Uterus (tissue), 3 donors: ENCODE measurements at regions not wholly inside any gene's neighbourhood (a gene's known extent, or its start where the extent isn't known, plus 50 kb on each side); places are given as distances from the start of the nearest gene placed in this dataset.

Experiments
- DNase-seq, 2 donors: peaks; one replicate each; pipeline ENCODE4 v3.0.0-alpha.2; 2019 to 2020
- H3K27ac ChIP-seq, 2 donors: fragments of 200-600 bp; sonication (generic); 1 replicate in 1 of 2; 2 replicates in 1 of 2; pipeline ENCODE4 v1.5.1; 2016 to 2018
- H3K27me3 ChIP-seq, 2 donors: fragments of 200-600 bp; sonication (generic); one replicate each; pipeline ENCODE4 v1.5.1; 2018 to 2019; ENCODE audit warnings: control low read depth in 1 of 2
- H3K36me3 ChIP-seq, 2 donors: fragments of 200-600 bp; sonication (generic); one replicate each; pipeline ENCODE4 v1.5.1; 2019; ENCODE audit warnings: control low read depth in 1 of 2
- H3K4me1 ChIP-seq, 2 donors: fragments of 200-600 bp; sonication (generic); one replicate each; pipeline ENCODE4 v1.5.1; 2018 to 2019; ENCODE audit warnings: control low read depth in 1 of 2
- H3K4me3 ChIP-seq, 2 donors: fragments of 200-600 bp; sonication (generic); 1 replicate in 1 of 2; 2 replicates in 1 of 2; pipeline ENCODE4 v1.5.1; 2018 to 2019; ENCODE audit warnings: mild to moderate bottlenecking in 1 of 2
- H3K9me3 ChIP-seq, 2 donors: fragments of 200-600 bp; sonication (generic); one replicate each; pipeline ENCODE4 v1.5.1; 2019; ENCODE audit warnings: control low read depth in 1 of 2
- POLR2A ChIP-seq, 2 donors: fragments of 450-650 bp; IDR thresholded peaks; one replicate each; pipeline ENCODE4 v1.6.1; 2016; ENCODE audit warnings: antibody characterized with exemption in 2 of 2, mild to moderate bottlenecking in 1 of 2, moderate library complexity in 1 of 2
- intact Hi-C: fragments of 100-400 bp; cut with DNase I; formaldehyde crosslinking; loops from one replicate; pipeline ENCODE4 v1.15.1; 2023; ENCODE audit warnings: low total_unique reads
- TF ChIP-seq, protein P1 (sequence below), 4 experiments: fragments of 200-600 bp in 2 of 4; fragments of 450-650 bp in 2 of 4; sonication (generic) in 2 of 4; IDR thresholded peaks; one replicate each; pipeline ENCODE4 v1.5.1; 2016 to 2019; ENCODE audit warnings: antibody characterized with exemption in 4 of 4, mild to moderate bottlenecking in 2 of 4, moderate library complexity in 1 of 4
- donor health status: DM: yes; HTN: yes; CAD: no.

DNA sequence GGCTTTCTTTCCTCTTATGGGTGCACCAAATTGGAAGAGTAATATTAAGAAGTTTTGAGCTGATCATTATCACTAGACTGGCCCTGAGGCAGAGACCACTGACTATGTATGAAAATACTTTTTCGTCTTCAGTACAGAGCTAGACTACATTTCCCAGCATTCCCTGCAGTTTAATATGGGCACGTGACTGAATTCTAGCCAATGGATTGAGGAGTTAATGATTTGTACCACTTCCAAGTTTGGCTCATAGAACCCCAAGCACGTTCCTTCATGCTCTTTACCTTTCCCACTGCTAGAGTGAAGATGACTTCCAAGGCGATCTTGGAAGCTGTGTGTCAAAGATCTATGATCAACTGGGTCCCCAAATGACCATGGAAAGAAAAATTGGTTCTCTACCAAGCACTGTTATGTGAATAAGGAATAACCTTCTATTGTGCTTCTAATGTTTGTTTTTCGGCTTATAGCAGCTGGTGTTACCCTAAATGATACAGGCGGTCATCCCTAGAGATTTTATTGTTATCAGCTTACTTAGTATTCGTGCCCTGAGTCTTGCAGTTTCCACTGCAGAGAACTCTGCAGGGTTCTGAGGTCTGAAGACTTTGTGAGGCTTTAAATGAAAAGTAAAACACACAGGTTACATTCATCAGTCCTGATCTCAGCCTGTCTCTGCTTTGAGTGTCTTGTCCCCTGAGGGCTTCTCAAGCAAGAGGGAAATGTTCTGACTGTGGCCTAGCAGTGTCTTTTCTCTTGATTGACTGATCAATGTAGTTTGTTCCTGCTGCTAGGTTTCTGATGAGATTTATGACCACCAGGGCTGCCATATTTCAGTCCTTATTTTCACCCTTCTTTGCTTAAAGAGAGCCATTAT lies 486.8 kb downstream of the PDCD6IP start:
- DNase-seq, result no peak
- Histone ChIP-seq H3K4me3 (no peak overlapping the region), H3K9me3 (no peaks in the 10 kb centered on the region), H3K4me1 (no peaks in the 10 kb centered on the region), H3K36me3 (no peaks in the 10 kb centered on the region), H3K27me3 (no peaks in the 10 kb centered on the region), H3K27ac (no peak overlapping the region)
- TF ChIP-seq POLR2A (IDR thresholded peaks at IDR 0.05), result no peak
- TF ChIP-seq, protein P1, sequence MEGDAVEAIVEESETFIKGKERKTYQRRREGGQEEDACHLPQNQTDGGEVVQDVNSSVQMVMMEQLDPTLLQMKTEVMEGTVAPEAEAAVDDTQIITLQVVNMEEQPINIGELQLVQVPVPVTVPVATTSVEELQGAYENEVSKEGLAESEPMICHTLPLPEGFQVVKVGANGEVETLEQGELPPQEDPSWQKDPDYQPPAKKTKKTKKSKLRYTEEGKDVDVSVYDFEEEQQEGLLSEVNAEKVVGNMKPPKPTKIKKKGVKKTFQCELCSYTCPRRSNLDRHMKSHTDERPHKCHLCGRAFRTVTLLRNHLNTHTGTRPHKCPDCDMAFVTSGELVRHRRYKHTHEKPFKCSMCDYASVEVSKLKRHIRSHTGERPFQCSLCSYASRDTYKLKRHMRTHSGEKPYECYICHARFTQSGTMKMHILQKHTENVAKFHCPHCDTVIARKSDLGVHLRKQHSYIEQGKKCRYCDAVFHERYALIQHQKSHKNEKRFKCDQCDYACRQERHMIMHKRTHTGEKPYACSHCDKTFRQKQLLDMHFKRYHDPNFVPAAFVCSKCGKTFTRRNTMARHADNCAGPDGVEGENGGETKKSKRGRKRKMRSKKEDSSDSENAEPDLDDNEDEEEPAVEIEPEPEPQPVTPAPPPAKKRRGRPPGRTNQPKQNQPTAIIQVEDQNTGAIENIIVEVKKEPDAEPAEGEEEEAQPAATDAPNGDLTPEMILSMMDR (IDR thresholded peaks at IDR 0.05), result no peak
- intact Hi-C loops, result no loop called here

DNA sequence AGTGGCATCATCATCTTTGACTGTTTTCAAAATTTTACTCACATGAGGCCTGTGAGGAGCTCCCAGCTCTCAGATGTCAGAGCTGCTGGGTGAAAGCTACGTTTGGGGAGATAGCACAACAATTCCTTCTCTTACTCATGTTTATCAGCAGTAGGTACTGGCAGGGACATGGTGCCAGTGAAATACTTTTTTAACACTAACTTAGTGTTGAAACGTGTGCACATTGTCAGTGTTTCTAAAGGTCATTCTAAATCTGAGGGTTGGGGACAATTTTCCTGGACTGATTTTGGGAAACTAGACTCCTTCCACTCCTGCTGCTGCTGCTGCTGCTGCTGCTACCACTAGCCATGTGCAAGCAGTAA lies 487.4 kb downstream of the PDCD6IP start:
- Histone ChIP-seq H3K4me1 (no peaks in the 10 kb centered on the region), H3K36me3 (no peaks in the 10 kb centered on the region), H3K27ac (no peak overlapping the region), H3K27me3 (no peaks in the 10 kb centered on the region), H3K9me3 (no peaks in the 10 kb centered on the region), H3K4me3 (no peak overlapping the region)
- no peak for DNase-seq
- intact Hi-C loops, result no loop called here
- TF ChIP-seq POLR2A (IDR thresholded peaks at IDR 0.05), result no peak
- TF ChIP-seq, protein P1 (IDR thresholded peaks at IDR 0.05), result no peak

DNA sequence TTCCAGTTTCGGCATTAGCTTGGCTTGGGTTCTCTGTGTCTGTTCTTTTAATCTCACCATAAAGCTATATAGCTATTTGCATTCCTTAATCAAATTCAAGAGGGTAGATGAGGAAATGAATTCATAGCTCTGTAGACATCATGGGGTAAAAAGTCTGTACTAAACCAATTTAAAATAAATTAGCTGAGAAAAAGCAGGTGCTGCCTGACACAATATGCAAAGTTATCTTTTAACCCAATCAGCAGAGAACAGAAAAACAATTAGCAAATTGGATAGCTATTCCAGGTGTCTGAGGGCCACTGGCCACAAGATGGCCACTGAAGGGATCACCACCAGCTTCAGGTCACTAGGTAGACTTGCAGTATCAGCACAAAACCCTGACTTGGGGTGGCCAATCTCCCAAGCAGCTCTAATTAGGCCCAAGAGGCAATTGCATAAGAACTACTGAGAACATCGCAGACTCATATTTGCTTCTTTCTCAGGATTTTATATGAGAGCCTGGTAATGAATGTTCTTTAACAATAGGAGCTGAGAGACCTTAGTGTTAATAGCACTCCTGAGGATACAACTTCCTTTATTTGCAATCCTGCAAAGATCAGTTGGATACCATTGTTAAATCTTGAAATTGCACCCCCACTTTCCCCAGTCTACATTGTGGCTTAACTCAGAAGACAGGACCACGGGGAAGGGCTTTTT lies 494.3 kb downstream of the PDCD6IP start:
- intact Hi-C loops, result no loop called here
- H3K27ac ChIP-seq, result no peak overlapping the region

DNA sequence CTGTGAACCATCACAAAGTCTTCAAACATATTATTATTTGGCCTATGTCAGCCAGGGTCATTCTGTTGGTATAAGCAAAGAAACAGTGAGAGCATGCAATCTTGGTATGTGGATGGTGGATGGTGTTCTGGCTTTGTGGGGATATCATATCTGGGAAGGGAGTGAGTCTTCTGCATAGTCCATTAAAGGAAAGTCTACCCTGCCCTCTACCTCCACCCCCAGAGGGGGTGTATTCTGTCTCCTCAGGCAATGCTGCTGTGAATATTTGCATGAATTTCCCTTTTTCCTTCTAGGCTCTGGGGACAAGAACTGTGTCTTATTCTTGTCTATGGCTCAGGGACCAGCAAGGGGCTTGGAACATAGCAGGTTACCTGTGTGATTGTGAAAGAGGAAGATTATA lies 495.8 kb downstream of the PDCD6IP start:
- H3K4me3 ChIP-seq, result no peak overlapping the region
- intact Hi-C loops, result no loop called here
- H3K27me3 ChIP-seq, result no peaks in the 10 kb centered on the region
- no peaks in the 10 kb centered on the region for H3K36me3 ChIP-seq
- no peaks in the 10 kb centered on the region for H3K9me3 ChIP-seq
- H3K27ac ChIP-seq, result no peak overlapping the region
- DNase-seq, result no peak
- TF ChIP-seq, protein P1 (IDR thresholded peaks at IDR 0.05), result no peak
- TF ChIP-seq POLR2A (IDR thresholded peaks at IDR 0.05), result no peak
- no peaks in the 10 kb centered on the region for H3K4me1 ChIP-seq

More for the DNA sequence above, 494.3 kb downstream of the PDCD6IP start:
- H3K4me1 ChIP-seq, result no peaks in the 10 kb centered on the region
- H3K9me3 ChIP-seq, result no peaks in the 10 kb centered on the region
- no peak for DNase-seq
- TF ChIP-seq, protein P1 (IDR thresholded peaks at IDR 0.05), result no peak
- TF ChIP-seq POLR2A (IDR thresholded peaks at IDR 0.05), result no peak
- no peaks in the 10 kb centered on the region for H3K27me3 ChIP-seq
- H3K36me3 ChIP-seq, result no peaks in the 10 kb centered on the region
- H3K4me3 ChIP-seq, result no peak overlapping the region

DNA sequence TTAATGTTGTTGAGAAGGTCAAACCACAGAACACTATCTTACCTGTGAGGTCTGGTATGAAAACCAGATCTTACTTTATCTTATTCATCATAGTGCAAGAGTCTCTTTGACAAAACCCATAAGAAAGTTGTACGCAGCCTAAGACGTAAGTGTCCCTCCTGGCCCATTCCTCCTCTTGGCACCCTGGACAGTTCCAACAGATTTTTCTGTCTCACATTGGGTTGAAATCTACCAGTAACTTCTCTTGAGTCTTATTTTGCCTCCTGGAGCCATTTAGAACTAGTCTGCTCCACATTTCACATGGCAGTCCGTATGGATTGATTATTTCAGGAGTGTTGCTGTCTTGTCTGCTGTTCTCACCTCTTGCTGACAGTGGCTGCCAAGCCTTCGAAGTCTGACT lies 498.4 kb downstream of the PDCD6IP start:
- no peak overlapping the region for H3K4me3 ChIP-seq

More for the DNA sequence above, 498.4 kb downstream of the PDCD6IP start:
- Histone ChIP-seq H3K4me1 (peaks cover 0 to 3% of the 10 kb centered on the region in 2 donors), H3K9me3 (no peaks in the 10 kb centered on the region), H3K27me3 (no peaks in the 10 kb centered on the region), H3K27ac (no peak overlapping the region), H3K36me3 (no peaks in the 10 kb centered on the region)
- DNase-seq, result no peak
- TF ChIP-seq, protein P1 (IDR thresholded peaks at IDR 0.05), result no peak
- no peak for TF ChIP-seq POLR2A (IDR thresholded peaks at IDR 0.05)
- intact Hi-C loops, result no loop called here
